HCEC 1CT (cell line): ENCODE measurements at regions not wholly inside any gene's neighbourhood (a gene's known extent, or its start where the extent isn't known, plus 50 kb on each side); places are given as distances from the start of the nearest gene placed in this dataset.
"Not testable (repeated sequence)": the region's sequence is repeated elsewhere in the genome, so short reads cannot be mapped to it uniquely, and the experiment has no call there.

Experiments used
- DNase-seq: peaks from one replicate; pipeline ENCODE4 v3.0.0-alpha.2; 2017

GRCh38 chr6:6960571-6961251 is 147.1 kb upstream of the RREB1 start:
- DNase-seq, result no peak

GRCh38 chr6:6962086-6962485 is 145.7 kb upstream of the RREB1 start:
- DNase-seq, result no peak

- no peak for DNase-seq
Observed at GRCh38 chr6:6962699-6963098, 145.1 kb upstream of the RREB1 start.

GRCh38 chr6:6963390-6963789 is 144.4 kb upstream of the RREB1 start:
- not testable (repeated sequence) for DNase-seq

GRCh38 chr6:6964675-6965074 is 143.1 kb upstream of the RREB1 start:
- DNase-seq, result no peak

- DNase-seq, result no peak
Observed at GRCh38 chr6:6966127-6966526, 141.6 kb upstream of the RREB1 start.

GRCh38 chr6:6966569-6966968 is 141.2 kb upstream of the RREB1 start:
- DNase-seq, result no peak

- no peak for DNase-seq
Observed at GRCh38 chr6:6968357-6968730, 139.4 kb upstream of the RREB1 start.

- DNase-seq, result no peak
Observed at GRCh38 chr6:6968731-6969552, 138.8 kb upstream of the RREB1 start.

GRCh38 chr6:6969761-6970223 is 138.0 kb upstream of the RREB1 start:
- DNase-seq, result no peak

- no peak for DNase-seq
Observed at GRCh38 chr6:6970851-6971250, 136.9 kb upstream of the RREB1 start.

GRCh38 chr6:6971369-6971768 is 136.4 kb upstream of the RREB1 start:
- no peak for DNase-seq

- no peak for DNase-seq
Observed at GRCh38 chr6:6972456-6972855, 135.3 kb upstream of the RREB1 start.

- no peak for DNase-seq
Observed at GRCh38 chr6:6973721-6974120, 134.0 kb upstream of the RREB1 start.

GRCh38 chr6:6975459-6976111 is 132.2 kb upstream of the RREB1 start:
- DNase-seq, result no peak

GRCh38 chr6:6976193-6976592 is 131.6 kb upstream of the RREB1 start:
- no peak for DNase-seq

GRCh38 chr6:6978731-6979130 is 129.0 kb upstream of the RREB1 start:
- DNase-seq, result no peak

GRCh38 chr6:6980999-6981597 is 126.7 kb upstream of the RREB1 start:
- no peak for DNase-seq

- DNase-seq, result no peak
Observed at GRCh38 chr6:6981681-6982322, 126.0 kb upstream of the RREB1 start.

GRCh38 chr6:6982663-6983062 is 125.1 kb upstream of the RREB1 start:
- no peak for DNase-seq

- no peak for DNase-seq
Observed at GRCh38 chr6:6984585-6985366, 123.0 kb upstream of the RREB1 start.

- no peak for DNase-seq
Observed at GRCh38 chr6:6986344-6986743, 121.4 kb upstream of the RREB1 start.
